GM23338 (cell line): ENCODE measurements at regions not wholly inside any gene's neighbourhood (a gene's known extent, or its start where the extent isn't known, plus 50 kb on each side); places are given as distances from the start of the nearest gene placed in this dataset.

Source experiments
- CREB1 ChIP-seq: fragments of 250-450 bp; sonication (Bioruptor Pico); IDR thresholded peaks from 2 replicates; pipeline ENCODE4 v1.5.0; 2020; ENCODE audit warnings: low read depth, mild to moderate bottlenecking, moderate library complexity
- CTCF ChIP-seq, 2 experiments: fragments of 200-600 bp in 1 of 2; sonication (generic) in 1 of 2; conservative IDR thresholded peaks; 2 replicates each; pipeline versions ENCODE4 v1.5.1 to v1.6.1; 2016 to 2017; ENCODE audit warnings: antibody characterized with exemption in 2 of 2, low read depth in 2 of 2, mild to moderate bottlenecking in 2 of 2, moderate library complexity in 1 of 2
- ETS1 ChIP-seq: IDR thresholded peaks from 2 replicates; pipeline ENCODE4 v1.6.1; 2016; ENCODE audit warnings: antibody characterized with exemption
- EZH2 ChIP-seq: fragments of 200-600 bp; sonication (generic); IDR thresholded peaks from one replicate; pipeline ENCODE4 v1.8.0; 2017; ENCODE audit warnings: antibody characterized with exemption, mild to moderate bottlenecking, low read depth; ENCODE audit not compliant: unreplicated experiment
- EZH2phosphoT487 ChIP-seq: fragments of 200-600 bp; sonication (generic); IDR thresholded peaks from one replicate; pipeline ENCODE4 v1.8.1; 2018; ENCODE audit warnings: antibody characterized with exemption; ENCODE audit not compliant: unreplicated experiment
- JUNB ChIP-seq: IDR thresholded peaks from one replicate; pipeline ENCODE4 v1.6.1; 2016; ENCODE audit warnings: antibody characterized with exemption; ENCODE audit not compliant: unreplicated experiment
- POLR2AphosphoS5 ChIP-seq: IDR thresholded peaks from 2 replicates; pipeline ENCODE4 v1.6.1; 2016; ENCODE audit warnings: antibody characterized with exemption, low read depth
- REST ChIP-seq: IDR thresholded peaks from one replicate; pipeline ENCODE4 v1.6.1; 2018; ENCODE audit warnings: antibody characterized with exemption; ENCODE audit not compliant: unreplicated experiment
- STAT1 ChIP-seq: IDR thresholded peaks from one replicate; pipeline ENCODE4 v1.6.1; 2016; ENCODE audit warnings: antibody characterized with exemption; ENCODE audit not compliant: unreplicated experiment
- ZNF331 ChIP-seq: fragments of 250-450 bp; sonication (Bioruptor Pico); IDR thresholded peaks from 2 replicates; pipeline ENCODE4 v1.5.0; 2020; ENCODE audit warnings: low read depth, mild to moderate bottlenecking, moderate library complexity

- no peak for TF ChIP-seq CTCF (conservative IDR thresholded peaks at IDR 0.05; ENCODE audit: low read depth in 2 of 2)
- no peak for TF ChIP-seq CREB1 (CRISPR knock-in tag)
- TF ChIP-seq EZH2phosphoT487, result no peak
- TF ChIP-seq EZH2, result no peak
- no peak for TF ChIP-seq POLR2AphosphoS5
- no peak for TF ChIP-seq REST
- TF ChIP-seq JUNB, result no peak
- TF ChIP-seq STAT1, result no peak
- TF ChIP-seq ETS1, result no peak
- TF ChIP-seq ZNF331, result no peak
Observed at GRCh38 chr9:95383845-95384244, 66.3 kb upstream of the FANCC start.
